Left ventricle myocardium superior (tissue), 1 donor: ENCODE measurements at regions not wholly inside any gene's neighbourhood (a gene's known extent, or its start where the extent isn't known, plus 50 kb on each side); places are given as distances from the start of the nearest gene placed in this dataset.
"Not testable (repeated sequence)": the region's sequence is repeated elsewhere in the genome, so short reads cannot be mapped to it uniquely, and the experiment has no call there.

Experiments
- ATAC-seq: fragments of 200-7000 bp; cut with Tn5 transposase; one replicate; pipeline ENCODE4 v1.9.1; 2020; ENCODE audit warnings: mild to moderate bottlenecking, moderate library complexity
- DNase-seq: peaks from one replicate; pipeline ENCODE4 v3.0.0-alpha.2; 2020
- intact Hi-C: fragments of 100-400 bp; cut with micrococcal nuclease; formaldehyde crosslinking; loops from one replicate; pipeline ENCODE4 v1.11.0; 2022
- donor health status: DM: no; HTN: yes; CAD: no; lungs with severe emphysema.

DNA sequence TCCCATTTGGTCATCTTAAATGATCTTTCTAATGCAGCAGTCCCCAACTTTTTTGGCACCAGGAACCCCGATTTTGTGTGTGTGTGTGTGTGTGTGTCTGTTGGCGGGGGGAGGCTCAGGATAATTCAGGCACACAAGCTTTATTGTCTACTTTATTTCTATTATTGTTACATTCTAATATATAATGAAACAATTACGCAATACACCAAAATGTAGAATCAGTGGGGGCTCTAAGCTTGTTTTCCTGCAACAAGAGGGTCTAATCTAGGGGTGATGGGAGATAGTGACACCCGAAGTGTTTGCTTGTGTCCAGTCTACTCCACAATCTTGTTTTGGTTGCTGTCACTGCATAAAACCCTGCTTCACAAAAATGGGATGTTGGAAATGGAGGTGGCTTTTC lies 621.1 kb upstream of the LRFN5 start:
- DNase-seq: no peak
- no peak for ATAC-seq
- intact Hi-C loops: no loop called here

DNA sequence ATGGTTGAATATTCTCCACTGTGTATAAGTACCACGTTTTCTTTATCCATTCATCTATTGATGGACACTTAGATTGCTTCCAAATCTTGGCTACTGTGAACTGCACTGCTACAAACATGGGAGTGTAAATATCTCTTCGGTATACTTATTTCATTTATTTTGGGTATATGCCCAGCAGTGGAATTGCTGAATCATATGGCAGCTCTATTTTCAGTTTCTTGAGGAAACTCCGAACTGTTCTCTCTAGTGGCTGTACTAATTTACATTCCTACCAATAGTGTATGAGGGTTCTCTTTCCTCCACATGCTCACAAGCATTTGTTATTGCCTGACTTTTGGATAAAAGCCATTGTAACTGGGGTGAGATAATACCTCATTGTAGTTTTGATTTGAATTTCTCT lies 623.1 kb upstream of the LRFN5 start:
- intact Hi-C loops: no loop called here
- no peak for DNase-seq
- ATAC-seq: no peak

DNA sequence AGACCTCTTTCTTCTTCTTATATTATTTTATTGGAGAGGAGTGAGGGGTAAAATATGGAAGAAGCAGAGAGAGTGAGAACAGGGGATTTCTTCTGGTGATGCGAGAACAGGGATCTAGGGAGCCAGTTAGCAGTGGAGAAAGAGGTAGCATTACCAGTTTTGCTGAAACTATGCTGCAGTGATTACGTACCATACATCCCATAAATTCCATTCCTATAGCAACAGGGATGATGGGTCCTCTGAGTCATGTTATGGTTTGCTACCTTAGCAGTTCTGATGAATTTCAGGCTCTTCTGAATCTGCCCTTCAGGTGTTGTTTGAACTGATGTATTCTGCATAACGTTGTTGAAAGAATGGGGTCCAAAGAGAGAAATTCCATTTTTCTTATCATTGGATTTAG lies 625.4 kb upstream of the LRFN5 start:
- intact Hi-C loops: no loop called here
- no peak for ATAC-seq

DNA sequence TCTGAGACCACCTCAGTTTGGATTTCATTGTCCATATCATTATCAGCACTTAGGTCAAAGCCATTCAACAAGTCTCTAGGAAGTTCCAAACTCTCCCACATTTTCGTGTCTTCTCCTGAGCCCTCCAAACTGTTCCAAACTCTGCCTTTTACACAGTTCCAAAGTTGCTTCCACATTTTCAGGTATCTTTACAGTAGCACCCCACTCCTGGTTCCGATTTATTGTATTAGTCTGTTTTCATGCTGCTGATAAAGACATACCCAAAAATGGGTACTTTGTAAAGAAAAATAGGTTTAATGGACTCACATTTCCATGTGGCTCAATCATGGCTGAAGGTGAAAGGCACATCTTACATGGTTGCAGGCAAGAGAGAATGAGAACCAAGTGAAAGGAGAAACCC lies 646.4 kb upstream of the LRFN5 start:
- DNase-seq, intact Hi-C loops, ATAC-seq: not testable (repeated sequence)

More for the DNA sequence above, 625.4 kb upstream of the LRFN5 start:
- no peak for DNase-seq

DNA sequence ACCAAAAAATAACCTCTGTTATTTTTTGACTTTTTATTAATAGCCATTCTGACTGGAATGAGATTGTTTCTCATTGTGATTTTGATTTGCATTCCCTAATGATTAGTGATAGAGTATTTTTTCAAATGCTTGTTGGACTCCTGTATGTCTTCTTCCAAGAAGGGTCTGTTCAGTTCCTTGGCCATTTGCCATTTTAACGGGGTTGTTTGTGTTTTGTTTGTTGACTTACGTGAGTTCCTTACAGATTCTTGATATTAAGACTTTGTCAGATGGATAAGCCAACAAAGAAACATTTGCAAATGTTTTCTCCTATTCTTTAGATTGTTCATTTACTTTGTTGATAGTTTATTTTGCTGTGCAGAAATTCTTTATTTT lies 651.6 kb upstream of the LRFN5 start:
- DNase-seq (no peak), ATAC-seq (no peak)
- intact Hi-C loops: no loop called here

DNA sequence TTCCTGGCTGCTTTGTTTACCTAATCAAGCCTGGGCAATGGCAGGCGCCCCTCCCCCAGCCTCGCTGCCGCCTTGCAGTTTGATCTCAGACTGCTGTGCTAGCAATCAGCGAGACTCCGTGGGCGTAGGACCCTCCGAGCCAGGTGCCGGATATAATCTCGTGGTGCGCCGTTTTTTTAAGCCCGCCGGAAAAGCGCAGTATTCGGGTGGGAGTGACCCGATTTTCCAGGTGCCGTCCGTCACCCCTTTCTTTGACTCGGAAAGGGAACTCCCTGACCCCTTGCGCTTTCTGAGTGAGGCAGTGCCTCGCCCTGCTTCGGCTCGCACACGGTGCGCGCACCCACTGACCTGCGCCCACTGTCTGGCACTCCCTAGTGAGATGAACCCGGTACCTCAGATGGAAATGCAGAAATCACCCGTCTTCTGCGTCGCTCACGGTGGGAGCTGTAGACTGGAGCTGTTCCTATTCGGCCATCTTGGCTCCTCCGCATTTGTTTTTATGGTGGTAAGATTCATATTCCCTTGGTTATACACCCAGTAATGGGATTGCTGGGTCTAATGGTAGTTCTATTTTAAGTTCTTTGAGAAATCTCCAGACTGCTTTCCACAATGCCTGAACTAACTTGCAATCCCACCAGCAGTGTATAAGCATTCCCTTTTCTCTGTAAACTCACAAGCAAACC lies 652.1 kb upstream of the LRFN5 start:
- intact Hi-C loops, ATAC-seq, DNase-seq: not testable (repeated sequence)

DNA sequence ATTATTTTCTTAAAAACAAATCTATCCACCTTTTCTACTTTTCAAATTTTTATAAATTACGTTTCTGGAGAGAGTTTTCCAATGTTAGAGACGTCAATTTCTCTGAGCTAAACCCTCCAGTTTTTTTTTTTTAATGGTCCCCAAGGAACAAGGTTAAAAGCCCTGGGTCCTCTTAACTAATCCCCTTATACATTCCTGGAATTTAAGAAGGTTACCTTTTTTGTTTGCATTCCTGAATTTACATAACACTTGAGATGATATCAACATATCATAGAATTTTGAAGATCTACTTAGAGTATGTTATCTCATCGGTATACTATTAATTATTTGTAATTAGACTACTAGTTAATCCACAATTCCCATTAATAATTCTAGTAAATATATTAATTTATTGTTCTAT lies 662.2 kb upstream of the LRFN5 start:
- no peak for DNase-seq
- intact Hi-C loops: no loop called here
- no peak for ATAC-seq

DNA sequence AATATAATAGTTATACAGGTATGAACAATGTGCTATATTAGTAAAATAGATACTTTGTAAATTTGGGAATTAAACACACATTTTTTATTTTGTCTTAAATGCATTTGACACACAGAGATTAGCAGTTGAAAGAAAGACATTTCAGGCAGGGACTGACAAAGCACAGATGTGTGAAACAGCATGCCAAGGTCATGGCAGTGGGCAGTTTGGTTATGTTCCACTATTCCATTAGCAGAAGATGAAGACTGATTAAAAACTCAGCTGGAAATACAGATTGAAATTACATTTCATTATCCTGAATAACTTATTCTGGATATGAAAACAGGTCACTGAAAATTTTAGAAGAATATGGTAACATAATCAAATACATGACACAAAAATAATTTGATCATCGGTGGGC lies 669.8 kb upstream of the LRFN5 start:
- intact Hi-C loops: no loop called here
- ATAC-seq: no peak
- DNase-seq: no peak

DNA sequence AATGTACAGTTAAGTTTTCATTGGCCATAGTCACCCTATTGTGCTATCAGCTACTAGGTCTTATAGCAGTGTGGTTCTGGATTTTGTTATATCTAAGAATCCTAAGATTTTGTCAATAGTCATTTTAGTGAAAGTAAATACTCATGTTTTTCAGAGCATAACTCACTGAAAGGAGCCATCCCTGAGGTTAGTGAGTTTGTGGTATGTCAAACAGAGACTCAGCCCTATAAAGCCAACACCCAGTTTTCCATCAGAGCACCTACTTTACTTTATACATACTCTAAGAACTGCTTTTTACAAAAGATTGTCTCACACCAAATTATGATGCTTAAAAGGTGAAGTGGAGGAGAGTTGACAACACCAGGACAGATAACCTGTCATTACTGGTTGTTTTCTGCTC lies 686.3 kb upstream of the LRFN5 start:
- intact Hi-C loops: no loop called here
- no peak for DNase-seq
- no peak for ATAC-seq

DNA sequence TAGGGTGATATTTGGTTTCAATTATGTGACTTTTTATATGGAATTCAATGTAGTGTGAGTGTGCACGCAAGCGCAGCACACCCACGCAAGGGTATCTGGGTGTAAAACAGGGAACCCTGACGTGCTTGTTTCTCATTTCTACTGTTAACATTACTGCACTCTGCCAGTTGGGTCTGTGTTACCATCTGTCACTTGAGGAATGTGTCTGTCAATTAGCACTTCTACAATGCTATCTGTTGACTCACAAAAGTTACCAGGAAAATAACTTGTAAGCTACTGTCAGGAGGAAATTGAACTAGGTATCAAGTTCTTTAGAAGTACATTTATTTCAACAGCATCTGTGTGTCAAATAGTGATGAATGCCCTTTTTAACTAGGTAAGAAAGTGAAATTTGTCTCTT lies 695.5 kb upstream of the LRFN5 start:
- no peak for DNase-seq
- intact Hi-C loops: no loop called here
- no peak for ATAC-seq

DNA sequence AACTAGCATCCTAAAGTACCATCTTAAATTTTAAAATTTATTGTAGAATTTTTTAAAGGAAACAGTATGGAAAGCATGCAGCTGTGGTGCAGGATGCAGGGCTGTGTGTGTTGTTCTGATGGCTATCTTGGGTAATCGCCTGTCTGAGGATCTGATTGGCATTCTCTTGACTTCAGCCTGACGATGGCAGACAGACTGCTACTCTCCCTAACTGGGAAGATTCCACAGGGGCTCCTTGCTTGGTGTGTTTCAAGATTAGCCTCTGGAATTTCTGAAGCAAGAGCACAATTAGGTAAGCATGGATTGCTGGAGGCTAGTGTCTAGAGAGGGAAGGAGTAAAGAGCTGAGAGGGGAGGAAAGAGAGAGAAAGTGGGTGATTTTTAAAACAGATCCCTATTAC lies 696.8 kb upstream of the LRFN5 start:
- DNase-seq: no peak
- ATAC-seq: no peak
- intact Hi-C loops: no loop called here

DNA sequence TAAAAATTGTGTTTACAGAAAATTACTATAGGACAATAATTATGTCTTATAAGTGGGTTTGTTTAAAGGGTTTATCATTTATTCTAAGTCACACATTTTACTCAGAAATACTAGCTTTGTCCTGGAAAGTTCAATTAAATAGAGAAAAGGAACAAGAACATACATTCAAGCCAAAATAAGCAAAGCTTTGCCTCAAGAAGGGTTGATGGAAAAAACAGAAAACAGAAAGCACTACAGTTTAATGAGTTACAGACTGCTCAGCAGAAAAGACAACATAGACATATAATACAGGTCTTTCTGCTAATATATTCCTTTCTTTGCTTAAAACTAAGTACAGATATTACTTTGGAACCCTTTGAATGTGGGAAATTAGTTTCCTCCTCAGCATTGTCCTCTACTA lies 703.0 kb upstream of the LRFN5 start:
- intact Hi-C loops: no loop called here
- DNase-seq: no peak
- no peak for ATAC-seq

DNA sequence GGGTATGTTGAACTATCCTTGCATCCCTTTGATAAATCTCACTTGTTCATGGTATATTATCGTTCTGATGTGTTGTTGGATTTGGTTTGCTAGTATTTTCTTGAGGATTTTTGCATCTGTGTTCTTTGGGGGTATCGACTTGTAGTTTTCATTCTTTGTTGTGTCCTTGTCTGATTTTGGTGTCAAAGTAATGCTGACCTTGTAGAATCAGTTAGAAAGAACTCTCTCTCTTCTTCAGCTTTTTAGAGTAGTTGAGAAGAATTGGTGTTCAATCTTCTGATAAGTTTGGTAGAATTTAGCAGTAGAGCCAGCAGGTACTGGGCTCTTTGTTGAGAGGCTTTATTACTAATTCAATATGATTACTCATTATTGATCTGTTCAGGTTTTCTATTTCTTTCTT lies 707.2 kb upstream of the LRFN5 start:
- ATAC-seq (no peak), DNase-seq (no peak)
- intact Hi-C loops: no loop called here

DNA sequence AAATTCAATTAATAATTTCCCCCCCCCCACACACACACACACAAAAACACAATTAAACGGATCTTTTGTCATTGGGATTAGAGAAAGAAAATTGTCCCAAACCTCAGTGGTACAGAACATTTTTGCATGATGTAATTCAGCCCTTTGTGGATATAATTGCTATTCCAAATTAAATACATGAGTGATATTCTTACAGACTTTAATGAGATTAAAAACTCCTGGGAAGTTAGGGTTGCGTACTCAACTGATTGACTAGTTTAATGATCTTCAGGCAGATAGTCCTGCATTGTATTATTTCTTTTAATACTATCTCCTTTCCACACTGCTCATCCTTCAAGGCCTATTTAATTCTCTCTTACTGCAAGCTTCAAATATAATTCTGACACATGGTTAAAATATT lies 711.8 kb upstream of the LRFN5 start:
- DNase-seq: no peak
- no peak for ATAC-seq
- intact Hi-C loops: no loop called here

DNA sequence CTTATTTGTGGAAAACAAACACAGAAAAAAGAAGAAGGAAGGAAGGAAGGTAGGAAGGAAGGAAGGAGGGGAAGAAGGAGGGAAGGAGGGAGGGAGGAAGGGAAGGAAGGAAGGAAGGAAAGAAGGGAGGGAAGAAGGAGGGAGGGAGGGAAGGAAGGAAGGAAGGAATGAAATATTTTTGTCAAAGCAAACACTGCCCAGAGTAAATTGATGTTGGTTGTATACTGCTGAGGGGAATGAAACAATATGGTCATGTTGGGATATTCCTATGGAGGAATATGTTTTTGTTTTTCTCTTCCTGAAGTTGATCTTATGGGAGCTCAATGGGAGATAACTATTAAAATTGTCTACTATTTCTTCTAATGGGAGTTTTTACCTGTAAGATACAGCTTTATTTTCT lies 717.5 kb upstream of the LRFN5 start:
- intact Hi-C loops: no loop called here
- no peak for ATAC-seq

DNA sequence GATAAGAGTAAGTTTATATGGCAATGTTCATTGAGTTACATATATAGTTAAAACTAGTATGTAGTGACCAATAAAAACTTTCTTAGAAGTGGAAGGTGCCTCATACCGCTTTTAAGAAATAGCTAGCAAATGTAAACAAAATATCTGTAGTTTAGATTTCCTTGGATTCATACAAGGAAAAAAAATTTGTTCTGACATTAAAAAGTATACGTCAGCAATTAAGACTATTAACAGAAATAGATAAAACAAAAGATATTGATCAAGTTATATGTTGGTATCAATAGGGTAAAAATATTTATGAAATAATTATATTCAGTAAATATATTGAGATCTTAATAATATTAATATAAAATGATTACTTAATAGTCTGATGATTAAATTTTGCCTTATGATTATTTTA lies 718.8 kb upstream of the LRFN5 start:
- DNase-seq (no peak), ATAC-seq (no peak)
- intact Hi-C loops: no loop called here

More for the DNA sequence above, 717.5 kb upstream of the LRFN5 start:
- DNase-seq: no peak

DNA sequence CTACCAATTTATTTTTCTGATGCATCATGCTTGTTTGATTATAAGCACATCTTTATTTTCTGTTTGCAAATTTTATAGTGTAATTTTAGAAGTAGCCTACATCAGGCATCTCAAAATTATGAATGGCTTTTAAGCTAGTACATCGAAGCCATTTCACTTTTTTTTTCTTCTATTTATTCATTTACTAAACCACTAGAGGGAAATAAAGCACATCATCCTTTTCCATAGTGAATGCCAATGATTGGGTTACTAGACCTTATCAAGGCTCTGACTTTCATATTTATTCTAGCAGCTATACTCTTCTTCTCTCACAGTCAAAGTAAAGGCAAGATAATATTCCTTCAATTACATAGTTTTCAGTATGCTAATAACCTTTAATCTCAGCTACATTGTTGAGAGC lies 736.4 kb upstream of the LRFN5 start:
- intact Hi-C loops: no loop called here
- ATAC-seq: no peak
- DNase-seq: no peak

DNA sequence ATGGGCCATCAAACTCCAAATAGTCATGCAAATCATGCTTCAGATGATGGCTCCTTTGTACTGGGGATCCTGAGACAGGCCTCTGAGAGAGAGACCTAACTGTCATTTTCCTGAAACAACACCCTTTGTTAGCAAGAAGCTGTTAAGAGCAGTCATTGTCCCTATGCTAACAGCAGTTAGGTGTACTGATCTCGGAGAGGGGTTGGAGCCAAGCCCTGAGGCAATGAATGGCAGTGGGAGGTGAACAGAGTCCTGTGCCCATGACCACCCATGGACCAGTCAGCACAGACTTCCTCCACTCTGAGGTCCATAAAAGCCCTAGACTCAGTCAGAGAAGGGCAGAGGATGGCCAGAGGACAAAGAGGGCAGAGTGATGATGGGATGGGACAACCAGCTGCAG lies 747.6 kb upstream of the LRFN5 start:
- ATAC-seq (no peak), DNase-seq (no peak)
- intact Hi-C loops: no loop called here

DNA sequence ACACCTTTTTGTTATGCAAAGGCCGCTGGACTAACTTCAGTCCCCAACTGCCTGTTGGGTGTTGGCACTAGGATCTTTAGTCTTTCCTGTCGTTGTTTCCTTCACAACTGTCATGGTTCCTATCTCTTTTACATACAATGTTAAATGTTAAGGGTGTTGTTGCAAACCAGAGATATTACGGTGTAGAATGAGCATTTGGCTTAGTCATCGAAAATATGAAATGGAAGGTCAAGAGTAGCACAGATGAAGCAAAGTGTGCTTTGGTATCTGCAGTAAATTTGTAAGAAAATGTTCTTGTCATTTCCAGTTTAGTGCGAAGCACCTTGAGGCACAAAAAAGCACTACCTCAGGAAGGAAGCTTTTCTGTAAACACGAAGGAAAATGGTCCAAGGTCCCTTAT lies 751.3 kb upstream of the LRFN5 start:
- DNase-seq (no peak), ATAC-seq (no peak)
- intact Hi-C loops: no loop called here

DNA sequence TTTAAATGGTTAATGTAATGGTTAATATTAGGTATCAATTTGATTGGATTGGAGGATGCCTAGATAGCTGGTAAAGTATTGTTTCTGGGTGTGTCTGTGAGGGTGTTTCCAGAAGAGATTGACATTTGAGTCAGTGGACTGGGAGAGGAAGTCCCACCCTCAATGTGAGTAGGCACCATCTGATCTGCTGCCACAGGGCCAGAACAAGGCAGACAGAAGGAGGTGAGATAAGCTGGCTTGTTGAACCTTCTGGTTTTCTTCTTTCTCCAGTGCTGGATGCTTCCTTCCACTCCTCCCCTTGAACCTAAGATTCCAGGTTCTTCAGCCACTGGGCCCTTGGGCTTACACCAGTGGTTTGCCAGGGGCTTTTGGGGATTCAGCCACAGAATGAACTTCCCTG lies 756.5 kb upstream of the LRFN5 start:
- DNase-seq (no peak), ATAC-seq (no peak)
- intact Hi-C loops: no loop called here

DNA sequence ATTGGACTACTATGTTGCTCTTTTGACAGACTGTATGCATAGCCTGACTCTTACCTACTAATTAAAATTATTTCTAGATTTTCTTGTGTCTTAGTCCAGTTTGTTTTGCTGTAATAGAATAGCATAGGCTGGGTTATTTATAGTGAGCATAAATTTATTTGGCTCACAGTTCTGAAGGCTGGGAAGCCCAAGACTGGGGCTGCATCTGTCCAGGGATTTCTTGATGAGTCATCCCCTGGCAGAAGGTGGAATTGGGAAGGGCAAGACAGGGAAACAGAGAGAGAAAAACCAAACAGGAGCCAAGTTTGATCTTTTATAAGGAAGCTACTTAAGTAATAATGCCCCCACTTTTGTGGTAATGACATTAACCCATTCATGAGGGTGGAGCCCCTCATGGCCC lies 759.2 kb upstream of the LRFN5 start:
- intact Hi-C loops: no loop called here
- ATAC-seq (no peak), DNase-seq (no peak)

DNA sequence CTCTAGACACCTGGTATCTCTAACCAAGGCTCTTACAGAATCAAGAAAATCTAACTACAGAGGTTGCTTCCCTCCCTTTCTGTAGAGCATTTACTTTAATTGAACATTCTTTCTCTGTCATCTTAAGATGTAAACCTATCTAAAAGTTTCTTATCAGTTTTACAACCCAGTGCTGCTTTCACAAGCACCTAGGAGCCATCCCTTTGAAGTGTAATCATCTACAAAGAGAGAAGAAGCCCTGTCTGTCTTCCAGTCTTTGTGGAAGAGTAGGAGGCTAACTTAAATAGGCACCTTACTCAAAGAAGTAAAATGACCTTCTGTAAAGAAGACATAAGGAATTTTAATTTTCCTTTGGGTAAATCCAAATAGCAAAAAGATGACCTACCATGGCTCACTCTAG lies 763.9 kb upstream of the LRFN5 start:
- ATAC-seq (no peak), DNase-seq (no peak)
- intact Hi-C loops: no loop called here
